Muscle layer of colon (tissue), 2 donors: ENCODE measurements at regions not wholly inside any gene's neighbourhood (a gene's known extent, or its start where the extent isn't known, plus 50 kb on each side); places are given as distances from the start of the nearest gene placed in this dataset.

ENCODE experiments used
- H3K27ac ChIP-seq: one replicate; pipeline ENCODE4 v1.7.0; 2013; ENCODE audit warnings: low read depth, mild to moderate bottlenecking, low read length, moderate library complexity
- H3K27me3 ChIP-seq, 2 donors: one replicate each; pipeline ENCODE4 v1.7.0; 2013; ENCODE audit warnings: low read length in 2 of 2, mild to moderate bottlenecking in 2 of 2; ENCODE audit not compliant: insufficient read depth in 2 of 2, control insufficient read depth in 1 of 2
- H3K36me3 ChIP-seq: one replicate; pipeline ENCODE4 v1.7.0; 2013; ENCODE audit warnings: mild to moderate bottlenecking, low read length; ENCODE audit not compliant: insufficient read depth
- H3K4me1 ChIP-seq: one replicate; pipeline ENCODE4 v1.7.0; 2013; ENCODE audit warnings: mild to moderate bottlenecking, low read length; ENCODE audit not compliant: insufficient read depth
- H3K4me3 ChIP-seq, 2 donors: one replicate each; pipeline ENCODE4 v1.7.0; 2013; ENCODE audit warnings: low read length in 2 of 2, low read depth in 1 of 2, mild to moderate bottlenecking in 1 of 2, moderate library complexity in 1 of 2
- H3K9ac ChIP-seq: one replicate; pipeline ENCODE4 v1.7.0; 2013; ENCODE audit warnings: low read length
- H3K9me3 ChIP-seq: one replicate; pipeline ENCODE4 v1.7.0; 2013; ENCODE audit warnings: mild to moderate bottlenecking, low read length
- donor health status: abdominal sarcoma.
- donor health status: Adenocarcinoma of cecum.

GRCh38 chr6:167757249-167757648 lies 69.5 kb upstream of the AFDN start:
- Histone ChIP-seq H3K36me3 (no peaks in the 10 kb centered on the region), H3K27ac (no peak overlapping the region), H3K4me1 (peaks cover 13% of the 10 kb centered on the region), H3K4me3 (no peak overlapping the region), H3K9me3 (no peaks in the 10 kb centered on the region), H3K27me3 (no peaks in the 10 kb centered on the region), H3K9ac (no peak overlapping the region)

- no peaks in the 10 kb centered on the region for H3K36me3 ChIP-seq
- H3K9me3 ChIP-seq = no peaks in the 10 kb centered on the region
- no peak overlapping the region for H3K27ac ChIP-seq
- H3K27me3 ChIP-seq = no peaks in the 10 kb centered on the region
- H3K9ac ChIP-seq = no peak overlapping the region
- no peak overlapping the region for H3K4me3 ChIP-seq
- H3K4me1 ChIP-seq = peaks cover 13% of the 10 kb centered on the region
These were observed 68.9 kb upstream of the AFDN start for GRCh38 chr6:167757821-167758220.

- H3K36me3 ChIP-seq = no peaks in the 10 kb centered on the region
- no peaks in the 10 kb centered on the region for H3K9me3 ChIP-seq
- H3K9ac ChIP-seq = no peak overlapping the region
- H3K4me3 ChIP-seq = no peak overlapping the region
- no peaks in the 10 kb centered on the region for H3K27me3 ChIP-seq
- H3K4me1 ChIP-seq = peaks cover 13% of the 10 kb centered on the region
- no peak overlapping the region for H3K27ac ChIP-seq
These were observed 68.2 kb upstream of the AFDN start for GRCh38 chr6:167758309-167759023.

- Histone ChIP-seq H3K27me3 (no peaks in the 10 kb centered on the region), H3K9ac (no peak overlapping the region), H3K4me1 (peaks cover 13% of the 10 kb centered on the region), H3K9me3 (no peaks in the 10 kb centered on the region), H3K27ac (no peak overlapping the region), H3K36me3 (no peaks in the 10 kb centered on the region), H3K4me3 (no peak overlapping the region)
These were observed 67.5 kb upstream of the AFDN start for GRCh38 chr6:167759206-167759605.

GRCh38 chr6:167759912-167760311 lies 66.8 kb upstream of the AFDN start:
- no peak overlapping the region for H3K27ac ChIP-seq
- H3K4me3 ChIP-seq = no peak overlapping the region
- H3K27me3 ChIP-seq = no peaks in the 10 kb centered on the region
- no peaks in the 10 kb centered on the region for H3K9me3 ChIP-seq
- no peaks in the 10 kb centered on the region for H3K36me3 ChIP-seq
- H3K4me1 ChIP-seq = peaks cover 13% of the 10 kb centered on the region
- no peak overlapping the region for H3K9ac ChIP-seq

GRCh38 chr6:167760979-167761793 lies 65.5 kb upstream of the AFDN start:
- Histone ChIP-seq H3K9me3 (no peaks in the 10 kb centered on the region), H3K36me3 (no peaks in the 10 kb centered on the region), H3K9ac (no peak overlapping the region), H3K27ac (no peak overlapping the region), H3K4me1 (peaks cover 13% of the 10 kb centered on the region), H3K4me3 (no peak overlapping the region), H3K27me3 (no peaks in the 10 kb centered on the region)

- H3K4me1 ChIP-seq = peaks cover 14% of the 10 kb centered on the region
- no peaks in the 10 kb centered on the region for H3K27me3 ChIP-seq
- H3K36me3 ChIP-seq = no peaks in the 10 kb centered on the region
- H3K27ac ChIP-seq = no peak overlapping the region
- no peak overlapping the region for H3K4me3 ChIP-seq
- no peaks in the 10 kb centered on the region for H3K9me3 ChIP-seq
- no peak overlapping the region for H3K9ac ChIP-seq
These were observed 64.9 kb upstream of the AFDN start for GRCh38 chr6:167761794-167762258.

- Histone ChIP-seq H3K9me3 (no peaks in the 10 kb centered on the region), H3K4me3 (no peak overlapping the region), H3K9ac (no peak overlapping the region), H3K27ac (no peak overlapping the region), H3K27me3 (no peaks in the 10 kb centered on the region), H3K4me1 (peaks cover 18% of the 10 kb centered on the region), H3K36me3 (no peaks in the 10 kb centered on the region)
These were observed 64.3 kb upstream of the AFDN start for GRCh38 chr6:167762259-167762962.

GRCh38 chr6:167763056-167763944 lies 63.4 kb upstream of the AFDN start:
- H3K27ac ChIP-seq = no peak overlapping the region
- no peaks in the 10 kb centered on the region for H3K27me3 ChIP-seq
- H3K4me3 ChIP-seq = no peak overlapping the region
- no peaks in the 10 kb centered on the region for H3K36me3 ChIP-seq
- H3K9me3 ChIP-seq = no peaks in the 10 kb centered on the region
- H3K9ac ChIP-seq = no peak overlapping the region
- peaks cover 18% of the 10 kb centered on the region for H3K4me1 ChIP-seq

GRCh38 chr6:167764215-167764614 lies 62.5 kb upstream of the AFDN start:
- H3K9ac ChIP-seq = no peak overlapping the region
- no peaks in the 10 kb centered on the region for H3K36me3 ChIP-seq
- no peaks in the 10 kb centered on the region for H3K27me3 ChIP-seq
- H3K4me3 ChIP-seq = no peak overlapping the region
- no peak overlapping the region for H3K27ac ChIP-seq
- H3K9me3 ChIP-seq = no peaks in the 10 kb centered on the region
- H3K4me1 ChIP-seq = peaks cover 18% of the 10 kb centered on the region
